ENCODE measurements at regions not wholly inside any gene's neighbourhood (a gene's known extent, or its start where the extent isn't known, plus 50 kb on each side); places are given as distances from the start of the nearest gene placed in this dataset.

DNA sequence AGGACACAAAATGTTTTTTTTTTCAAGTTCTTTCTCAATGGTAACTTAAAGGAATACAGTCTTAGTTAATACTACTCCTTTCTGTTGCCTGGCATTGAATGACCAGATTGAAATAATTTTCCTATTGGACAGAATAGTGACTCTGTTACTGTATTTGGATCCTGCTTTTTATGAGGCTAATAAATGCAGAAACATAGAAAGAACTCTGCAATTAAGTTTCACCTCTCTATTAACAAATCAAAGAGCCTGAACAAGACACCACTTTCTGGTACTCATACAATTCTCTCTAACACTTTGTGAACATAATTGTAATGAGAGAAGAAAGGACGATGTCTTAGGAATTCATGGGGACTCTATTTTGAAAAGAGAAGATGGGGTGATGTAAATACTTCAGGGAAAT is 308.4 kb upstream of the ROBO2 start:
- no TSS peak for BruUV-seq (replicated peaks)
- H3K27me3 ChIP-seq (ENCODE audit: control insufficient read depth in 2 of 2, insufficient read depth in 2 of 2, low read length in 2 of 2): no peaks in the 10 kb centered on the region
- H3K27ac ChIP-seq (ENCODE audit: extremely low read depth, low read depth, low read length): no peak overlapping the region
- in situ Hi-C loops (cut with MboI): no loop called here
- ATAC-seq: no peak
- H3K79me2 ChIP-seq (ENCODE audit: control insufficient read depth, insufficient read depth, low read length): no peaks in the 10 kb centered on the region
- no peak for DNase-seq (ENCODE audit: extremely low read depth in 1 of 4, low spot score in 3 of 4)
- TF ChIP-seq SIRT6 (IDR thresholded peaks at IDR 0.05; ENCODE audit: low read depth, low read length) (no peak), TAF9B (IDR thresholded peaks at IDR 0.05; ENCODE audit: partially characterized antibody) (no peak), CREM (IDR thresholded peaks at IDR 0.05; ENCODE audit: low read depth) (no peak), JUND (IDR thresholded peaks at IDR 0.05; ENCODE audit: borderline replicate concordance, low read depth, low read length) (no peak), JUND (tag; IDR thresholded peaks at IDR 0.05; ENCODE audit: borderline replicate concordance, low read depth, low read length) (no peak), MIER1 (IDR thresholded peaks at IDR 0.05; ENCODE audit: low read depth) (no peak), SRSF3 (IDR thresholded peaks at IDR 0.05; ENCODE audit: insufficient read depth, low read length) (no peak), PHB (CRISPR knock-in tag; IDR thresholded peaks at IDR 0.05) (no peak), PCBP2 (IDR thresholded peaks at IDR 0.05; ENCODE audit: low read depth, low read length, poor library complexity, severe bottlenecking) (no peak), ELF1 (tag; IDR thresholded peaks at IDR 0.05) (no peak), XRCC5 (IDR thresholded peaks at IDR 0.05; ENCODE audit: low read depth, low read length) (no peak), ZNF239 (CRISPR knock-in tag; IDR thresholded peaks at IDR 0.05) (no peak), MEF2A (IDR thresholded peaks at IDR 0.05; ENCODE audit: control insufficient read depth, low read depth, low read length) (no peak), ZFP30 (CRISPR knock-in tag; IDR thresholded peaks at IDR 0.05; ENCODE audit: borderline replicate concordance) (no peak), BRF1 (IDR thresholded peaks at IDR 0.05; ENCODE audit: borderline replicate concordance, extremely low read depth, insufficient read length) (no peak), TCF3 (CRISPR knock-in tag; IDR thresholded peaks at IDR 0.05) (no peak), CAMTA2 (CRISPR knock-in tag; conservative IDR thresholded peaks at IDR 0.05) (no peak)
- no peak overlapping the region for H3K4me3 ChIP-seq
- no peaks in the 10 kb centered on the region for H3K36me3 ChIP-seq (ENCODE audit: control insufficient read depth, insufficient read depth, low read length)
- H3K9me3 ChIP-seq (replicated peaks; ENCODE audit: control insufficient read depth, insufficient read depth, low read depth, low read length): no peaks in the 10 kb centered on the region
- FAIRE-seq: no peak
- ChIA-PET CTCF (ENCODE audit: low intra/inter-chr PET ratio) (no interaction called here), POLR2A (no interaction called here)
- no peaks in the 10 kb centered on the region for H3K4me1 ChIP-seq (replicated peaks in 1 of 2; ENCODE audit: control insufficient read depth in 2 of 2, insufficient read depth in 2 of 2, low read length in 2 of 2)
- no peak overlapping the region for H2AFZ ChIP-seq (ENCODE audit: low read depth, low read length)
- no peak overlapping the region for H3K4me2 ChIP-seq (ENCODE audit: insufficient read depth, low read length)
- no peaks in the 10 kb centered on the region for H4K20me1 ChIP-seq (replicated peaks; ENCODE audit: control insufficient read depth, insufficient read depth, low read length)
- intact Hi-C loops (cut with micrococcal nuclease): no loop called here
- no peaks in the 10 kb centered on the region for H3K9me1 ChIP-seq (ENCODE audit: control insufficient read depth, insufficient read depth, low read length)
- WGBS (ENCODE audit: insufficient coverage, low coverage, missing lambda C conversion rate): 0% methylated on average over 1 of the region's 1 CpG
- H3K9ac ChIP-seq (ENCODE audit: insufficient read depth in 1 of 2, low read depth in 2 of 2, low read length in 2 of 2): no peak overlapping the region

All from K562 (cell line).